MG63 (cell line): ENCODE measurements at regions not wholly inside any gene's neighbourhood (a gene's known extent, or its start where the extent isn't known, plus 50 kb on each side); places are given as distances from the start of the nearest gene placed in this dataset.

Experiments used
- DNase-seq: peaks from one replicate; pipeline ENCODE4 v3.0.0-alpha.2; 2020
- H3K27me3 ChIP-seq: fragments of 250-450 bp; sonication (Bioruptor Pico); 2 replicates; pipeline ENCODE4 v1.5.1; 2020; ENCODE audit warnings: mild to moderate bottlenecking, moderate library complexity
- H3K36me3 ChIP-seq: fragments of 250-450 bp; sonication (Bioruptor Pico); 2 replicates; pipeline ENCODE4 v1.5.1; 2020; ENCODE audit warnings: mild to moderate bottlenecking, moderate library complexity
- H3K4me3 ChIP-seq: fragments of 250-450 bp; sonication (Bioruptor Pico); 2 replicates; pipeline ENCODE4 v1.5.1; 2020; ENCODE audit warnings: mild to moderate bottlenecking, moderate library complexity
- H3K9me3 ChIP-seq: fragments of 250-450 bp; sonication (Bioruptor Pico); 2 replicates; pipeline ENCODE4 v1.5.1; 2020; ENCODE audit warnings: mild to moderate bottlenecking, moderate library complexity

- Histone ChIP-seq H3K9me3 (no peaks in the 10 kb centered on the region), H3K4me3 (no peak overlapping the region), H3K36me3 (no peaks in the 10 kb centered on the region), H3K27me3 (no peaks in the 10 kb centered on the region)
- no peak for DNase-seq
Observed at GRCh38 chr9:115637661-115638060, 515.9 kb upstream of the PAPPA start.

GRCh38 chr9:115640887-115641286 lies 512.7 kb upstream of the PAPPA start:
- no peaks in the 10 kb centered on the region for H3K36me3 ChIP-seq
- no peaks in the 10 kb centered on the region for H3K9me3 ChIP-seq
- H3K4me3 ChIP-seq: no peak overlapping the region
- DNase-seq: no peak
- H3K27me3 ChIP-seq: no peaks in the 10 kb centered on the region

- H3K4me3 ChIP-seq: no peak overlapping the region
- H3K27me3 ChIP-seq: no peaks in the 10 kb centered on the region
- DNase-seq: no peak
- H3K9me3 ChIP-seq: no peaks in the 10 kb centered on the region
- no peaks in the 10 kb centered on the region for H3K36me3 ChIP-seq
Observed at GRCh38 chr9:115642285-115642684, 511.3 kb upstream of the PAPPA start.

DNA sequence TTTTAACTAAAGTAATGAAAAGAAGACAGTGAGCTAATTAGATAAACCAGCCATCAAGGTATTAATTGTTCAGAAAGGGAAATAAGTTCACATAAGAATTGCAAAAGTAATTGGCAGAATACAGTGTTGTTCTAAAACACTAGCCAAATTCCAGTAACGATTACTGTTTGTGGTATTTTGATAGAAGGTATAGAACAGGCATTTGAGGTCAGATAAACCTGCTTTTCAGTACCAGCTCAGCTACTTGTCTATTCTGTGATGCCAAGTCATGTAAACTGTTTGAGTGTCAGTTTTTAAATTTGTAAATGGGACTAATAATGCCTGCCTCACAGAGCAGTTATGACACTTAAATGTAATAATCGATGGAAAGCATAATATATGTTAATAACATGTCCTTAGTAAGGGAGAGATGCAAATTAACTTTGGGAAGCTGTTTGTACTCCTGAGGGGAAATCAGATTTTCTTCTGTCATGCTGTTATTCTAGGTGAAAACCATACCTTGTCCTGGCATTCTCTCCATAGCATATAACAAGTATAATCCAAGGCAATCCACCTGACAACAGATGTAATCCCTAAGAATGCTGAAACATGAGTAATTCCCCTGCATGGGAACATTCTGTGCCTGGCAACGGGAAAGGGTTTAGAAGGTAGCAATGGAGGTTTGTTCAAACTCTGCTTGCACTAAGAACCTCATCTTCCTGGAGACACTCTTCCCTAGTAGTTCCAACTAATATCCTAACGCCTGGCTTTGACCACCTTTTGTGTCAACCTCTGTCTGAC lies 509.5 kb upstream of the PAPPA start:
- H3K36me3 ChIP-seq: no peaks in the 10 kb centered on the region
- H3K27me3 ChIP-seq: no peaks in the 10 kb centered on the region
- no peak overlapping the region for H3K4me3 ChIP-seq
- H3K9me3 ChIP-seq: no peaks in the 10 kb centered on the region
- DNase-seq: no peak

- Histone ChIP-seq H3K4me3 (no peak overlapping the region), H3K9me3 (no peaks in the 10 kb centered on the region; the same call in 1 of the 2 replicates), H3K27me3 (no peaks in the 10 kb centered on the region), H3K36me3 (no peaks in the 10 kb centered on the region)
- peak; percentile 57 for DNase-seq
Observed at GRCh38 chr9:115649991-115650472, 503.6 kb upstream of the PAPPA start.

DNA sequence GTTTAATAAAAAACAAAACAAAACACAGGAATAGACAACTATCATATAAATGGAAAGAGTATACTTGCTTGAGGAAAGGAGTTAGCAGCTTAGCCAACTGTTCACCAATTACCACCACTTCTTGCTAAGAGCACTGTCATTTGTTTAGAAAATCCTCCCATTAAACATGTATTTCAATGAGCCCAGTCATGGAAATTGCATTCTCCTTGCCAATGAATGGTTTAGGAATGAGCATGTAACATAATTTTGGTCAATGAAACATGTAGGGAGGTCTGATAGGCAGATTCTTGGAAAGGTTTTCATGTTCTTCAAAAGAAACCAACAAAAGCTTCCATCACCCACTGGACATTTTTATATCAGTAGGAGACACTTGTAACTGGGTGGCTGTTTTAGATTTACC lies 502.8 kb upstream of the PAPPA start:
- Histone ChIP-seq H3K9me3 (no peaks in the 10 kb centered on the region; the same call in 1 of the 2 replicates), H3K36me3 (no peaks in the 10 kb centered on the region), H3K27me3 (no peaks in the 10 kb centered on the region), H3K4me3 (no peak overlapping the region)
- DNase-seq: no peak

- no peaks in the 10 kb centered on the region for H3K27me3 ChIP-seq
- H3K36me3 ChIP-seq: no peaks in the 10 kb centered on the region
- no peak overlapping the region for H3K4me3 ChIP-seq
- no peak for DNase-seq
- no peaks in the 10 kb centered on the region; the same call in 1 of the 2 replicates for H3K9me3 ChIP-seq
Observed at GRCh38 chr9:115651461-115651860, 502.1 kb upstream of the PAPPA start.

GRCh38 chr9:115653171-115653606 lies 500.4 kb upstream of the PAPPA start:
- no peaks in the 10 kb centered on the region for H3K36me3 ChIP-seq
- H3K9me3 ChIP-seq: no peaks in the 10 kb centered on the region; the same call in 1 of the 2 replicates
- no peak for DNase-seq
- H3K27me3 ChIP-seq: no peaks in the 10 kb centered on the region
- H3K4me3 ChIP-seq: no peak overlapping the region

- Histone ChIP-seq H3K27me3 (no peaks in the 10 kb centered on the region), H3K9me3 (no peaks in the 10 kb centered on the region), H3K36me3 (no peaks in the 10 kb centered on the region), H3K4me3 (no peak overlapping the region)
- no peak for DNase-seq
Observed at GRCh38 chr9:115657695-115658094, 495.9 kb upstream of the PAPPA start.

DNA sequence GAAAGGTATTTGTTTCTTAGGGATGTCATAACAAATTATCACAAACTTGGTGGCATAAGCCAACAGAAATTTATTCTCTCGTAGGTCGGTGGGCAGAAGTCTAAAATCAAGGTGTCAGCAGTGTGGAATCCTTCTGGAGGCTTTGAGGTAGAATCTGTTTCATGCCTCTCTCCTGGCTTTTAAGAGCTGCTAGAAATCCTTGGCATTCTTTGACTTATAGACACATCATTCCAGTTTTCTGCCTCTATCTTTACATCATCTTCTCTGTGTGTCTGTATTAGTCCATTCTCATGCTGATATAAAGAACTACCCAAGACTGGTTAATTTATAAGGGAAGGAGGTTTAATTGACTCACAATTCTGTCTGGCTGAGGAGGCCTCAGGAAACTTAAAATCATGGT lies 488.1 kb upstream of the PAPPA start:
- no peak for DNase-seq
- no peak overlapping the region for H3K4me3 ChIP-seq
- no peaks in the 10 kb centered on the region for H3K27me3 ChIP-seq
- no peaks in the 10 kb centered on the region for H3K9me3 ChIP-seq
- no peaks in the 10 kb centered on the region for H3K36me3 ChIP-seq

DNA sequence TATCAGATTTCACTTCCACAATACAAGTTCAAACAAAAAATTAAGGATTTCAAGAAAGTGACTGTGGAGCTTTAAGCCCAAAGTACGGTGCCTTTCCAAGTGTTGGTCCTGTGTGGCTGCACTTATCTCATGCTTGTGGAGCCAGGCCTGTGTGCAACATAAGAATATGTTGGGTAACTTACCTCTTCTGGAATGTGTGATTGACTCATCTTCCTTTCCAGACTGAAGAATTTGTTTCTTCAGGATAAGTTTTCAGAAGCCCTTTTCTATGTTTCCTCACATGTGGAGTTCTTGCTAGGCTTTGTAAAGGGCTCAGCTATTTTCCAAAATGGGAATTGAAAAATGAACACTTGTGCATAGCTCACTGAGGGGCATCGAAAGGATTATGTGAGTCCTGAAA lies 485.1 kb upstream of the PAPPA start:
- no peak overlapping the region for H3K4me3 ChIP-seq

GRCh38 chr9:115671236-115671962 lies 482.2 kb upstream of the PAPPA start:
- Histone ChIP-seq H3K27me3 (no peaks in the 10 kb centered on the region), H3K4me3 (no peak overlapping the region), H3K9me3 (no peaks in the 10 kb centered on the region; the same call in none of the 2 replicates), H3K36me3 (no peaks in the 10 kb centered on the region)
- no peak for DNase-seq

More for the DNA sequence above, 485.1 kb upstream of the PAPPA start:
- Histone ChIP-seq H3K9me3 (no peaks in the 10 kb centered on the region), H3K36me3 (no peaks in the 10 kb centered on the region), H3K27me3 (no peaks in the 10 kb centered on the region)
- peak; percentile 53 for DNase-seq

- no peak for DNase-seq
- no peaks in the 10 kb centered on the region for H3K36me3 ChIP-seq
- H3K9me3 ChIP-seq: no peaks in the 10 kb centered on the region; the same call in none of the 2 replicates
- H3K27me3 ChIP-seq: no peaks in the 10 kb centered on the region
- H3K4me3 ChIP-seq: no peak overlapping the region
Observed at GRCh38 chr9:115671963-115672305, 481.7 kb upstream of the PAPPA start.

DNA sequence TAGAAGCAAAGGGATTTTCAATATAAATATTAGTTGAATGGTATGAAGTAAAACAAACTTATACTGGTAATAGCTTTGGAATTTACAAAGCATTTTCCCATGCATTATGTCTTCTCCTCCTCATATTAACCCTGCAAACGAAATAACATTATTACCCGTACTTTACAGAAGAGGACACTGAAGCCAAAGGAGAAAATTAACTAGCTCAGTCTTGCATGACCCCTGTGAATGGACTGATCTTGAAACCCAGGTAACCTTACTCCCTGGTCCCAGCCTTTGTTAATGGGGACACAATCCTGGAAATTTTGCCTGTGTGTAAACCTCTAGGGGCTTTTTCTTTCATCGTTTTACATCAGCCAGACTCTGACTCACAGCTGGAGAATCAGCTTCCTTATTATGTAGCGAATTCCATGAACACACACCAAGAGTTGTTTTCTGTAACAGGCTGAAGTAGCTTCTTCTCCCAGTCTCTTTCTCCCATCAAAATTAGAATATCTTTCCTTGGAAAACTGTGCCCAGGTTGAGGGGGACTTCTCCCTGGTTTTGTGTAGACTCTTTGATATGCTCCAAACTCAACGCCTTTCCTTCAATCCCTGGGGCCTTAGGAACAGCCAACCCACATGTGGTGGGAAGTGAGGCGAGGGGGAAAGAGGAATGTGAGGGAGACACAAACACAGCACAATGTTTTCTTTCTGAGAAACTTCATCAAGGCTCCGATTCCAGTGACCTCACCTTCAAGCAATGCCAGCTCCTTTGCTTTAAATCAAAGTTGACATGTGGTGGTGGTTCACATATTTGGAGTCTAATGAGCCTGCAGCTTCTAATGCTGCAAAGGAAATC lies 480.9 kb upstream of the PAPPA start:
- Histone ChIP-seq H3K27me3 (no peaks in the 10 kb centered on the region), H3K4me3 (no peak overlapping the region), H3K9me3 (no peaks in the 10 kb centered on the region; the same call in none of the 2 replicates), H3K36me3 (no peaks in the 10 kb centered on the region)
- DNase-seq: peak; percentile 70

GRCh38 chr9:115673599-115673998 lies 480.0 kb upstream of the PAPPA start:
- H3K36me3 ChIP-seq: no peaks in the 10 kb centered on the region
- no peaks in the 10 kb centered on the region for H3K27me3 ChIP-seq
- H3K4me3 ChIP-seq: no peak overlapping the region
- no peaks in the 10 kb centered on the region; the same call in none of the 2 replicates for H3K9me3 ChIP-seq
- DNase-seq: peak; percentile 43

GRCh38 chr9:115674091-115674490 lies 479.5 kb upstream of the PAPPA start:
- no peaks in the 10 kb centered on the region; the same call in none of the 2 replicates for H3K9me3 ChIP-seq

DNA sequence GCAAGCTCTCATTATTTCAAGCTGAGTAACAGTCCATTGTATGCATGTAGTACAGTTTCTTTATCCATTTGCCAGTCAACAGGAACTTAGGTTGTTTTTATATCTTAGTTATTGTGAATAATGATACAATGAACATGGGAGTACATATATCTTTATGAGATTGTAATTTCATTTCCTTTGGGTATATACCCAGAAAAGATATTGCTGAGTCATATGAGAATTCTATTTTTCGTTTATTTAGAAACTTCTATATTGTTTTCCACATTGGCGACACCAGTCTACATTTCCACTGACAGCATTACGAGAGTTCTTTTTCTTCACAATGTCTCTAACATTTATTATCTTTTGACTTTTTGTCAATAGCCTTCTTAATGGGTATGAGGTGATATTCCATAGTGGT lies 477.8 kb upstream of the PAPPA start:
- Histone ChIP-seq H3K9me3 (no peaks in the 10 kb centered on the region; the same call in none of the 2 replicates), H3K27me3 (no peaks in the 10 kb centered on the region), H3K4me3 (no peak overlapping the region), H3K36me3 (no peaks in the 10 kb centered on the region)
- no peak for DNase-seq

More at GRCh38 chr9:115674091-115674490, 479.5 kb upstream of the PAPPA start:
- Histone ChIP-seq H3K27me3 (no peaks in the 10 kb centered on the region), H3K4me3 (no peak overlapping the region), H3K36me3 (no peaks in the 10 kb centered on the region)
- DNase-seq: no peak
